ENCODE measurements at regions not wholly inside any gene's neighbourhood (a gene's known extent, or its start where the extent isn't known, plus 50 kb on each side); places are given as distances from the start of the nearest gene placed in this dataset.

DNA sequence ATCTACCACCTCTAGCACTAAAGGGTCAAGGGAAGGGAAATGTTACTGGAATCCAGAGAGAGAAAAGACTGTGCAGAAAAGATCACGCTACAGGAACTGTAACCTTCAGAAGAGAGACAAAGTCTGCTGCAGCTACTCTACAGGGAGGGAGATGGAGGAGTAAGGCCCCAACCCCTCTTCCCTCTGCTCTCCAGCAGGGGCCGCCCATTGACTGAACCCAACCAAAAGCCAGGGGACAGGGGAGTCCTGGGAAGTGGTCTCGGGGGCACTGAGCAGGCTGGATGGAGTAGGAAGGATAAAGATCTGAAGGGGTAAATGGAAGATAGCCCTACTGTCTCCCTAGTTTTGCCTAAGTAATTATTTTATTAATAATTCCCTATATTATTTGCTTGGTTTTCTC lies 72.8 kb upstream of the NR5A2 start:
- no peak for DNase-seq

DNA sequence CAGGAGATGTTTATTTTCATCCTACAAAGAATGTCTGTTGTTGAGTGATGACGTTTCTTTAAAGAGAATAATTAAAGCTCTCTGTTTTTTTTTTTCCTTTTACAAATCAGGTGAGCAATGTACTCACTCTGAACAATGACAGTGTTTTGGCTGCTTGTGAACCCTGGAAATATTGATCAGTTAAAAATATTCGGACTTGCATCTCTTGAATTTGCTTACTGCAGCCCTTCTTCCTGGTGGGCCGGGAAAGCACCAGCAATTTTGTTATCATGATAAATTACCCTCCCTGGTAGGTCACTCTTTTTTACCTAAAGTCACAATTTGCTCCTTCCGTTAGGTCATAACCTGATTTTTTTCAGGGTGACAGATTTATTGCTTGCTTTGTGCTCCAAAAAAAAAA lies 72.3 kb upstream of the NR5A2 start:
- DNase-seq: no peak

DNA sequence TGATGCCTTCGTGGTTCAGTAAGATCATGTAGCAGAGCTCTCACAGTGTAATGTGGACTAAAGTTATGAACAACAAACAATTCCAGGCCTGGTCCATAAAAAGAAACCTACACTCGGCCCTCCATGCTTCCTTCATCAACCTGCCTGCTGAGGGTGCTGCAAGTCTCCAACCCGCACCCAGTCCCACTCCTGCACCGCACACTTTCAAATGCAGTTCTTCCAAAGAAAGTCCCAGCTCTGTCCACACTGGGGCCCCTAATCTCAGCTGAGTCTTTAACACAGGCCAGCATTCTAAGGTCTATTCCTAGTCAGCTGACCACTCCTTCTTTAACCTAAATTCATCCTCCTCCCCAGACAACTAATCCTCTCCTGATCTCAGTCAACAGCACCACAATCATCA lies 71.5 kb upstream of the NR5A2 start:
- DNase-seq: no peak

DNA sequence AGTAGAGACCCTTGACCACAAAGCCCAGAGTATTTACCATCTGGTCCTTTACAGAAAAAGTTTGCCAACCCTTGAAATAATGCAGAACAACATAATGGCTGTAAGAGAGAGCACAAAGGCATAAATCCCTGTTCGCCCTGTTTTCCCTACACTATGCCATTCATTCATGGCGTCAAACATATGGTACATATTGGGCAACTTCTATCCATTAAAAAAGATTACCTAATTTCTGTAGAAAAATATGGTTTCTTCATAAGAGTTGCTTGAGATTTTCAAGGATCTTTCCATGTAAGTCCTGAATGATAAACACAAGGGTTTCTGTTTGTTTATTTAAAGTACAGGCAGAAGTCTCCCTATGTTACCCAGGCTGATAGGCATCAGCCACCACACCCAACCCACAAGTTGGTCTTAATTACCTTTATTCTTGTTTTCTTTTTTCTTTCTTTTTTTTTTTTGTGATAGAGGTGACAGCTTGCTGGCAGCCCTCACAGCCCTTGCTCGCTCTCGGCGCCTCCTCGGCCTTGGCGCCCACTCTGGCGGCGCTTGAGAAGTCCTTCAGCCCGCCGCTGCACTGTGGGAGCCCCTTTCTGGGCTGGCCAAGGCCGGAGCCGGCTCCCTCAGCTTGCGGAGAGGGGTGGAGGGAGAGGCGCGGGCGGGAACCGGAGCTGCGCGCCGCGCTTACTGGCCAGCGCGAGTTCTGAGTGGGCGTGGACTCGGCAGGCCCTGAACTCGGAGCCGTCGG lies 68.3 kb upstream of the NR5A2 start:
- DNase-seq: no peak

DNA sequence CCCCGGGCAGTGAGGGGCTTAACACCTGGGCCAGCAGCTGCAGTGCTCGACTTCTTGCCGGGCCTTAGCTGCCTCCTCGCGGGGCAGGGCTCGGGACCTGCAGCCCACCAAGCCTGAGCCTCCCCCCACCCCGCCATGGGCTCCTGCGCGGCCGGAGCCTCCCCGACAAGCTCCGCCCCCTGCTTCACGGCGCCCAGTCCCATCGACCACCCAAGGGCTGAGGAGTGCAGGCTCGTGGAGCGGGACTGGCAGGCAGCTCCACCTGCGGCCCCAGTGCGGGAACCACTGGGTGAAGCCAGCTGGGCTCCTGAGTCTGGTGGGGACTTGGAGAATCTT lies 67.8 kb upstream of the NR5A2 start:
- DNase-seq: no peak

DNA sequence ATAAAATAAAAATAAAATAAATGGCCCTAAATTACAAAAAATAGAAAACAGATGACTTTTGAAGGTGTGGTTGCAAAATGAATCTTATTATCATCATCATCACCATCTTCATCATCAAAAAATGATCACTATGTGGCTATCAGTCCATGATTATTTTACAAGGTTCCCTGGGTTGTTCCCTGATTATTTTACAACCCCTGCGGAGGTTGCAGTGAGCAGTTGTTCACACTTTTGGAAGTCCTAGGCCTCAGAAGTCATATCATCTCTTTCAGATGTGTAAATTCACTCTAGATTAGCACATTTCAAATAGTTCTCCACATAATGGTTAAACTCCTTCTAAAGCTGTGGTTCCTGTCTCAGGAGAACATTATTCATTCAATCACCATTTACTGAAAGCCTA lies 57.4 kb upstream of the NR5A2 start:
- no peak for DNase-seq

DNA sequence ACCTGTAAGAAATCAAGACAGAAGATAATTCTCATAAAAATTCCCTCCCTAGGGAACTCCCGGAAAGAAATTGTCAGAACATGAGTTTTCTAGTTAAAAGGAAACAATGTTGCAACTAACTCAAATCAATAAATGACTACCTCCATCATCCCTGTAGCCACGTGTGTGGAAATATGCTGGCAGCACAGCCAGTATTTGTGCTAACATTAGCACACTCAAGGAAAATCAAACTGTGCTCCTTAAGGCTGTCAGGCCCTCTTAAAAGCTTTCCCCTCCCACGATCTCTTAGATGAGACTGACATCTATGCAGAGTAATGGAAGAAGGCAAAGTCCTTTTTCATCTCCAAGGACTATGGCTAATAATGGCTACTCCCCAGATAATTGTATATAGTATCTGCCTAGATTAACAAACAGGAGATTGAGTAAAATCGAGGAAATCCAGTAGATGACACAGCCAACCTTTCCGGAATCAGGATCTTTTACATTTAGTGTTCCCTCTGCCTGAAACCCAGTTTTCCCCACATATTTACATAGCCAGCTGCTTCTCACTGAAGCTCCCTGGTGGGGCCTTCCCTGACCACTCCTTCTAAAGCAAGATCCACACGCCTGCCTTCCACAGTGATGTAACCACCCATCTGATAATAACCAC lies 50.9 kb upstream of the NR5A2 start:
- DNase-seq: no peak

Data from NCI-H187 (cell line).